Lower leg skin (tissue), 3 donors: ENCODE measurements at regions not wholly inside any gene's neighbourhood (a gene's known extent, or its start where the extent isn't known, plus 50 kb on each side); places are given as distances from the start of the nearest gene placed in this dataset.

Experiments used
- CTCF ChIP-seq, 3 donors: fragments of 450-650 bp; IDR thresholded peaks; one replicate each; pipeline ENCODE4 v1.5.1; 2016; ENCODE audit warnings: antibody characterized with exemption in 3 of 3, mild to moderate bottlenecking in 3 of 3, moderate library complexity in 2 of 3
- POLR2A ChIP-seq, 2 donors: fragments of 450-650 bp; IDR thresholded peaks; one replicate each; pipeline ENCODE4 v1.6.1; 2016 to 2017; ENCODE audit warnings: antibody characterized with exemption in 2 of 2, mild to moderate bottlenecking in 1 of 2, moderate library complexity in 1 of 2

- TF ChIP-seq CTCF (IDR thresholded peaks at IDR 0.05), result no peak
- TF ChIP-seq POLR2A (IDR thresholded peaks at IDR 0.05), result no peak
These were observed 209.2 kb upstream of the TOPAZ1 start for GRCh38 chr3:44032487-44032886.
